ENCODE measurements at regions not wholly inside any gene's neighbourhood (a gene's known extent, or its start where the extent isn't known, plus 50 kb on each side); places are given as distances from the start of the nearest gene placed in this dataset.

- Histone ChIP-seq H3K9me3 (ENCODE audit: control insufficient read depth, insufficient read depth, low read length) (peaks cover 9% of the 10 kb centered on the region), H3K27ac (ENCODE audit: low read depth, low read length) (no peak overlapping the region), H3K27me3 (ENCODE audit: control insufficient read depth, insufficient read depth, low read length) (no peaks in the 10 kb centered on the region), H3K4me3 (ENCODE audit: low read depth, low read length) (no peak overlapping the region)
- ChIA-PET CTCF (no interaction called here), POLR2A (no interaction called here)
- DNase-seq (ENCODE audit: low read depth, low spot score), result no peak
- no peak for TF ChIP-seq CTCF (IDR thresholded peaks at IDR 0.05; ENCODE audit: low read depth, low read length)
Observed at GRCh38 chr3:154887869-154888268, 192.2 kb upstream of the MME start.

- TF ChIP-seq CTCF (IDR thresholded peaks at IDR 0.05; ENCODE audit: low read depth, low read length), result no peak
- Histone ChIP-seq H3K4me3 (ENCODE audit: low read depth, low read length) (no peak overlapping the region), H3K27ac (ENCODE audit: low read depth, low read length) (peak overlapping the region; percentile 95), H3K27me3 (ENCODE audit: control insufficient read depth, insufficient read depth, low read length) (no peaks in the 10 kb centered on the region), H3K9me3 (ENCODE audit: control insufficient read depth, insufficient read depth, low read length) (peaks cover 9% of the 10 kb centered on the region)
- peak; percentile 99 for DNase-seq (ENCODE audit: low read depth, low spot score)
- ChIA-PET POLR2A (no interaction called here), CTCF (interaction anchor here (1.4 to 1.9 kb wide), 2 partner anchors 19 to 436 kb away, joined by 3 to 6 read pairs; no protein-coding TSS in a partner anchor)
Observed at GRCh38 chr3:154886437-154886836, 193.7 kb upstream of the MME start.

- H3K4me3 ChIP-seq (ENCODE audit: low read depth, low read length), result no peak overlapping the region
- no peaks in the 10 kb centered on the region for H3K27me3 ChIP-seq (ENCODE audit: control insufficient read depth, insufficient read depth, low read length)
- POLR2A ChIA-PET, result no interaction called here
- CTCF ChIA-PET, result interaction anchor here (1.0 to 2.0 kb wide), 4 partner anchors 16 to 437 kb away, joined by 3 to 8 read pairs (median 4); no protein-coding TSS in a partner anchor
- H3K9me3 ChIP-seq (ENCODE audit: control insufficient read depth, insufficient read depth, low read length), result peaks cover 9% of the 10 kb centered on the region
- H3K27ac ChIP-seq (ENCODE audit: low read depth, low read length), result no peak overlapping the region
- no peak for TF ChIP-seq CTCF (IDR thresholded peaks at IDR 0.05; ENCODE audit: low read depth, low read length)
- DNase-seq (ENCODE audit: low read depth, low spot score), result no peak
Observed at GRCh38 chr3:154885418-154885817, 194.7 kb upstream of the MME start.

- TF ChIP-seq CTCF (IDR thresholded peaks at IDR 0.05; ENCODE audit: low read depth, low read length), result no peak
- CTCF ChIA-PET, result interaction anchor here (1.0 to 2.0 kb wide), 3 partner anchors 15 to 438 kb away, joined by 3 to 8 read pairs (median 6); no protein-coding TSS in a partner anchor
- H3K9me3 ChIP-seq (ENCODE audit: control insufficient read depth, insufficient read depth, low read length), result peaks cover 9% of the 10 kb centered on the region
- POLR2A ChIA-PET, result no interaction called here
- no peak overlapping the region for H3K4me3 ChIP-seq (ENCODE audit: low read depth, low read length)
- DNase-seq (ENCODE audit: low read depth, low spot score), result peak; percentile 30
- H3K27ac ChIP-seq (ENCODE audit: low read depth, low read length), result no peak overlapping the region
- no peaks in the 10 kb centered on the region for H3K27me3 ChIP-seq (ENCODE audit: control insufficient read depth, insufficient read depth, low read length)
Observed at GRCh38 chr3:154884952-154885351, 195.2 kb upstream of the MME start.

GRCh38 chr3:154875142-154875541 is 205.0 kb upstream of the MME start:
- H3K9me3 ChIP-seq (ENCODE audit: control insufficient read depth, insufficient read depth, low read length), result no peaks in the 10 kb centered on the region
- no peak for TF ChIP-seq CTCF (IDR thresholded peaks at IDR 0.05; ENCODE audit: low read depth, low read length)
- H3K27ac ChIP-seq (ENCODE audit: low read depth, low read length), result no peak overlapping the region
- POLR2A ChIA-PET, result no interaction called here
- H3K4me3 ChIP-seq (ENCODE audit: low read depth, low read length), result no peak overlapping the region
- H3K27me3 ChIP-seq (ENCODE audit: control insufficient read depth, insufficient read depth, low read length), result no peaks in the 10 kb centered on the region
- CTCF ChIA-PET, result interaction anchor here (1.1 kb wide), 1 partner anchor 117 kb away, joined by 7 read pairs; no protein-coding TSS in a partner anchor
- DNase-seq (ENCODE audit: low read depth, low spot score), result no peak
